ENCODE measurements at regions not wholly inside any gene's neighbourhood (a gene's known extent, or its start where the extent isn't known, plus 50 kb on each side); places are given as distances from the start of the nearest gene placed in this dataset.

DNA sequence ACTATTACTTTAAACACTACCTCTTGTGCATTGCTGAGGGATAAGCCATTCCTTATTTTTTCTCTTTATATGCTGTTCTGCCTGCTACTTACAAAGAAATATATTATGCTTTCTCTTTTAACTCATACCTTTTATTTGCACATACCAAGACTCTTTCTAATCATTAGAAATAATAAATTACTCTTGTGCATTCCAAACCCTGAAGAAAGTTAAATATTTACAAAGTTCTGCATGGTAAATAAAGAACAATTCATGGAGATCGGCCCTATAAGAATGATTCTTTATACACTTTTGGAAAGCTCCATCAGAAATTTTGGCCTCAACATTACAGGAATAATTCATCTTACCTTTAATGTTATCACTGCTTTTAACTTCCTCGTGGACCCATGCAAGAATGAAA lies 86.7 kb upstream of the PALMD start:
- TF ChIP-seq POLR2A (IDR thresholded peaks at IDR 0.05), result no peak
- no peak for TF ChIP-seq EP300 (IDR thresholded peaks at IDR 0.05)
- TF ChIP-seq POLR2AphosphoS5 (IDR thresholded peaks at IDR 0.05), result no peak
- TF ChIP-seq CTCF (IDR thresholded peaks at IDR 0.05), result no peak
- H3K9me3 ChIP-seq, result no peaks in the 10 kb centered on the region
- H3K27ac ChIP-seq, result no peak overlapping the region
- ATAC-seq, result no peak
- H3K27me3 ChIP-seq, result no peaks in the 10 kb centered on the region
- no peaks in the 10 kb centered on the region for H3K36me3 ChIP-seq
- WGBS, 2 donors (ENCODE audit: low coverage in 1 of 2), result 15 to 22% methylated on average over 2 of the region's 2 CpGs
- no peak overlapping the region for H3K4me3 ChIP-seq
- H3K4me1 ChIP-seq, result no peaks in the 10 kb centered on the region

- TF ChIP-seq POLR2AphosphoS5 (IDR thresholded peaks at IDR 0.05) (no peak), POLR2A (IDR thresholded peaks at IDR 0.05) (no peak), EP300 (IDR thresholded peaks at IDR 0.05) (no peak), CTCF (IDR thresholded peaks at IDR 0.05) (no peak)
- Histone ChIP-seq H3K36me3 (no peaks in the 10 kb centered on the region), H3K27ac (no peak overlapping the region), H3K27me3 (no peaks in the 10 kb centered on the region), H3K9me3 (no peaks in the 10 kb centered on the region), H3K4me1 (no peaks in the 10 kb centered on the region), H3K4me3 (no peak overlapping the region)
- ATAC-seq, result no peak
- WGBS, 2 donors (ENCODE audit: low coverage in 1 of 2), result 72 to 91% methylated on average over 1 to 3 of the region's 3 CpGs
These were observed 85.5 kb upstream of the PALMD start for GRCh38 chr1:99560207-99561040.

- Histone ChIP-seq H3K36me3 (no peaks in the 10 kb centered on the region), H3K27me3 (no peaks in the 10 kb centered on the region), H3K9me3 (no peaks in the 10 kb centered on the region), H3K4me1 (no peaks in the 10 kb centered on the region), H3K27ac (no peak overlapping the region), H3K4me3 (no peak overlapping the region)
- no peak for ATAC-seq
- 98 to 100% methylated on average over 6 of the region's 6 CpGs for WGBS, 2 donors (ENCODE audit: low coverage in 1 of 2)
- TF ChIP-seq CTCF (IDR thresholded peaks at IDR 0.05) (no peak), POLR2AphosphoS5 (IDR thresholded peaks at IDR 0.05) (no peak), POLR2A (IDR thresholded peaks at IDR 0.05) (no peak), EP300 (IDR thresholded peaks at IDR 0.05) (no peak)
These were observed 84.0 kb upstream of the PALMD start for GRCh38 chr1:99561952-99562351.

DNA sequence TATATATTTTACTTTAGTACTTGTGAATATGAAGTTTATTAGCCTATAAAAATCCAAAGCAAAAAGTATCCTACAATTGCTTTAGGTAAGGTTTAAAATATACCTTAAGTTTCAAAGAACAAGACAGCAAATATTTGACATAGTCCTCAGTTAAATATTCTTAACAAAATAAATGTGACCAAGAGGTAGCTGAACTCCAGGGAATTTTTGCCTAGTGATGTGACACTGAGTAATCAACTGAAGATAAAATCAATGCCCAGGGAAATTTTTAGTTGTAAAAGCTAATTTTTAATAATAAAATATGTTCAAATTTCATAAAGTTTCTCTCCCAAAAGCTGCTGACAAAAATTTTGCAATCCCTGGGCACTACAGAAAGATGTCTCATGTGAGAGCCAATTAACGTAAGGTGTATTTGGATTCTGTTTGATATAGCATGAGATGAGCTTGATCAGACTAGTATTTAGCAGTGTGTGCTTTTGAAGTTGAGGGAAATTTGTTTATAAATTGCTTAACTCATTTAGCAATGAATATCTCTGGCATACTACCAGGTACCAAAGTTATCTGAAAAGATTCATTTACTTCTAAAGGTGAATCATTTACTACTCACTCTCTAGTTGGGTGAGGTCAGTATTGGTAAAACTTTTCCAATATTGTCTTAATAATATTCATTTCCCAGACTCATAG lies 80.2 kb upstream of the PALMD start:
- no peak for TF ChIP-seq POLR2A (IDR thresholded peaks at IDR 0.05)
- no peak for TF ChIP-seq POLR2AphosphoS5 (IDR thresholded peaks at IDR 0.05)
- no peak for TF ChIP-seq EP300 (IDR thresholded peaks at IDR 0.05)
- TF ChIP-seq CTCF (IDR thresholded peaks at IDR 0.05), result no peak
- H3K36me3 ChIP-seq, result no peaks in the 10 kb centered on the region
- H3K4me1 ChIP-seq, result no peaks in the 10 kb centered on the region
- H3K27me3 ChIP-seq, result no peaks in the 10 kb centered on the region
- 100% methylated on average over 1 of the region's 1 CpG for WGBS, 2 donors (ENCODE audit: low coverage in 1 of 2)
- ATAC-seq, result no peak
- H3K9me3 ChIP-seq, result no peaks in the 10 kb centered on the region
- H3K4me3 ChIP-seq, result no peak overlapping the region
- H3K27ac ChIP-seq, result no peak overlapping the region

Data from gastroesophageal sphincter (tissue), 4 donors.